ENCODE measurements at regions not wholly inside any gene's neighbourhood (a gene's known extent, or its start where the extent isn't known, plus 50 kb on each side); places are given as distances from the start of the nearest gene placed in this dataset.

DNA sequence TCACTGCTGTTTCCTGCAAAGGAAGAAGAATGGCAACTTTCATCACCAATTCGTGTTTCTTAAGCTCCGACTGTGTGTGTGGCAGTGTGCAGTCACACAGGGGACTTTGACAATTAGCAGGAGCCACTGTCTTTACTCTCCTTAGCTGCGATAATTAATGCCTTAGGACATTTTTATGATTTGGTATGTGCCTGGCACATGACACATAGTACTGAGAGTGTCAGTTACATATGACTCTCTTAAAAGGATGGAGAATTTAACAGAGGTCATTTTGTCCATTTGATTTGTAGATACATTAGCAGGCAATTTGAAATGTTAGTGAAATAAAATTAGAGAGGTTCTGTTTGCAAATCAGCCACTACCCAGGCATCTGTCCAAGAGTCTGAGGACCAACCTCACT lies 128.9 kb upstream of the VEPH1 start:
- Histone ChIP-seq H3K27ac (ENCODE audit: low read depth, low read length) (no peak overlapping the region), H4K20me1 (ENCODE audit: insufficient read depth) (no peaks in the 10 kb centered on the region), H3K4me1 (ENCODE audit: control insufficient read depth in 1 of 2, insufficient read depth in 2 of 2, low read length in 2 of 2) (no peaks in the 10 kb centered on the region), H3K79me2 (ENCODE audit: insufficient read depth, low read length) (no peaks in the 10 kb centered on the region), H3K9me2 (ENCODE audit: insufficient read depth) (no peaks in the 10 kb centered on the region), H3K9me3 (ENCODE audit: control insufficient read depth in 1 of 2, insufficient read depth in 1 of 2, low read depth in 1 of 2, low read length in 2 of 2) (peaks cover 0 to 3% of the 10 kb centered on the region in 2 experiments; a peak in 1 of 4 replicates), H3K4me2 (ENCODE audit: low read length) (no peak overlapping the region), H3K4me3 (replicated peaks in 1 of 2; ENCODE audit: low read depth in 1 of 2, low read length in 2 of 2) (no peak overlapping the region), H2AFZ (ENCODE audit: low read depth, low read length, poor library complexity, severe bottlenecking) (no peak overlapping the region), H3K36me3 (ENCODE audit: control insufficient read depth in 1 of 2, insufficient read depth in 2 of 2, low read length in 2 of 2) (no peaks in the 10 kb centered on the region), H3K27me3 (ENCODE audit: insufficient read depth, low read length) (no peaks in the 10 kb centered on the region), H3K9ac (ENCODE audit: low read length) (no peak overlapping the region)
- ChIA-PET RAD21 (ENCODE audit: low non-redundant PET in 1 of 2, low total read pairs in 2 of 2, uncharacterized antibody in 2 of 2, unreplicated experiment in 2 of 2) (no interaction called here), CTCF (no interaction called here), POLR2A (no interaction called here)
- TF ChIP-seq, protein P1, sequence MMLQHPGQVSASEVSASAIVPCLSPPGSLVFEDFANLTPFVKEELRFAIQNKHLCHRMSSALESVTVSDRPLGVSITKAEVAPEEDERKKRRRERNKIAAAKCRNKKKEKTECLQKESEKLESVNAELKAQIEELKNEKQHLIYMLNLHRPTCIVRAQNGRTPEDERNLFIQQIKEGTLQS (IDR thresholded peaks at IDR 0.05), result no peak
- TF ChIP-seq ZBTB33 (IDR thresholded peaks at IDR 0.05; ENCODE audit: extremely low read depth, insufficient replicate concordance, low read length) (no peak), ZFX (IDR thresholded peaks at IDR 0.05) (no peak), YY1 (IDR thresholded peaks at IDR 0.05; ENCODE audit: extremely low read depth, insufficient replicate concordance, low read depth, low read length) (no peak), JUND (IDR thresholded peaks at IDR 0.05) (no peak), EGR1 (IDR thresholded peaks at IDR 0.05; ENCODE audit: low read depth) (no peak), TCF7L2 (IDR thresholded peaks at IDR 0.05; ENCODE audit: borderline replicate concordance, extremely low read depth, insufficient read depth, insufficient read length) (no peak), ELF1 (IDR thresholded peaks at IDR 0.05; ENCODE audit: borderline replicate concordance, low read depth) (no peak), ZNF274 (IDR thresholded peaks at IDR 0.05; ENCODE audit: low read depth, low read length) (no peak), EZH2phosphoT487 (IDR thresholded peaks at IDR 0.05; ENCODE audit: borderline replicate concordance) (no peak), CEBPB (IDR thresholded peaks at IDR 0.05; ENCODE audit: low read depth) (no peak), POLR2A (IDR thresholded peaks at IDR 0.05; ENCODE audit: borderline replicate concordance, extremely low read depth, insufficient read depth, insufficient read length) (no peak)
- no TSS peak for BruUV-seq (replicated peaks)
- intact Hi-C loops (cut with micrococcal nuclease), result no loop called here
- no peak for DNase-seq (ENCODE audit: low read depth, low spot score)
- ATAC-seq, result no peak
